Breast epithelium (tissue), 4 donors: ENCODE measurements at regions not wholly inside any gene's neighbourhood (a gene's known extent, or its start where the extent isn't known, plus 50 kb on each side); places are given as distances from the start of the nearest gene placed in this dataset.

Experiments used
- DNase-seq, 2 donors: peaks; one replicate each; pipeline ENCODE4 v3.0.0-alpha.2; 2019; ENCODE audit warnings: low spot score in 2 of 2
- H3K27ac ChIP-seq, 2 donors: fragments of 200-600 bp; sonication (generic) in 1 of 2; one replicate each; pipeline ENCODE4 v1.5.1; 2016 to 2019; ENCODE audit warnings: mild to moderate bottlenecking in 1 of 2
- H3K27me3 ChIP-seq, 2 donors: fragments of 200-600 bp; sonication (generic) in 1 of 2; one replicate each; pipeline versions ENCODE4 v1.5.1 to v1.6.0; 2017 to 2019; ENCODE audit warnings: control low read depth in 1 of 2, mild to moderate bottlenecking in 1 of 2
- H3K36me3 ChIP-seq: fragments of 200-600 bp; one replicate; pipeline ENCODE4 v1.5.1; 2019
- H3K4me1 ChIP-seq, 2 donors: fragments of 200-600 bp; sonication (generic); one replicate each; pipeline ENCODE4 v1.5.1; 2016 to 2019; ENCODE audit warnings: control low read depth in 1 of 2
- H3K4me3 ChIP-seq, 3 donors: fragments of 200-600 bp; sonication (generic); 1 replicate in 2 of 3; 2 replicates in 1 of 3; pipeline ENCODE4 v1.5.1; 2016 to 2019; ENCODE audit warnings: mild to moderate bottlenecking in 3 of 3, moderate library complexity in 2 of 3
- H3K9me3 ChIP-seq, 2 donors: fragments of 200-600 bp; sonication (generic) in 1 of 2; one replicate each; pipeline ENCODE4 v1.5.1; 2016 to 2019; ENCODE audit warnings: control low read depth in 1 of 2
- CTCF ChIP-seq, 3 donors: fragments of 450-650 bp; IDR thresholded peaks; one replicate each; pipeline ENCODE4 v1.5.1; 2016 to 2017; ENCODE audit warnings: antibody characterized with exemption in 3 of 3, mild to moderate bottlenecking in 3 of 3, moderate library complexity in 3 of 3
- POLR2A ChIP-seq: fragments of 450-650 bp; IDR thresholded peaks from one replicate; pipeline ENCODE4 v1.6.1; 2016; ENCODE audit warnings: antibody characterized with exemption, mild to moderate bottlenecking, moderate library complexity
- POLR2AphosphoS5 ChIP-seq, 3 donors: sonication (generic); formaldehyde crosslinking; IDR thresholded peaks; one replicate each; pipeline ENCODE4 v1.6.1; 2017; ENCODE audit warnings: antibody characterized with exemption in 3 of 3
- intact Hi-C: fragments of 100-400 bp; cut with DNase I; formaldehyde crosslinking; loops from one replicate; pipeline ENCODE4 v1.15.1; 2023; ENCODE audit warnings: low total_unique reads

- Histone ChIP-seq H3K36me3 (no peaks in the 10 kb centered on the region), H3K27ac (no peak overlapping the region), H3K4me1 (no peaks in the 10 kb centered on the region), H3K4me3 (no peak overlapping the region), H3K9me3 (no peaks in the 10 kb centered on the region), H3K27me3 (no peaks in the 10 kb centered on the region)
- TF ChIP-seq POLR2A = no peak
- TF ChIP-seq POLR2AphosphoS5 (IDR thresholded peaks at IDR 0.05) = no peak
- no peak for TF ChIP-seq CTCF (IDR thresholded peaks at IDR 0.05)
- no peak for DNase-seq
- intact Hi-C loops = no loop called here
Measured at GRCh38 chr4:134999169-134999568, 797.6 kb upstream of the PABPC4L start.

GRCh38 chr4:134961963-134962362 lies 760.4 kb upstream of the PABPC4L start:
- intact Hi-C loops = no loop called here
- no peaks in the 10 kb centered on the region for H3K4me1 ChIP-seq
- H3K27ac ChIP-seq = no peak overlapping the region
- no peaks in the 10 kb centered on the region for H3K9me3 ChIP-seq
- no peak overlapping the region for H3K4me3 ChIP-seq
- H3K27me3 ChIP-seq = no peaks in the 10 kb centered on the region
- H3K36me3 ChIP-seq = no peaks in the 10 kb centered on the region
- no peak for DNase-seq
- TF ChIP-seq POLR2A = no peak
- TF ChIP-seq CTCF (IDR thresholded peaks at IDR 0.05) = no peak
- TF ChIP-seq POLR2AphosphoS5 (IDR thresholded peaks at IDR 0.05) = no peak

GRCh38 chr4:134958862-134959261 lies 757.3 kb upstream of the PABPC4L start:
- TF ChIP-seq POLR2AphosphoS5 (IDR thresholded peaks at IDR 0.05) (no peak), POLR2A (no peak), CTCF (IDR thresholded peaks at IDR 0.05) (no peak)
- H3K36me3 ChIP-seq = no peaks in the 10 kb centered on the region

GRCh38 chr4:134955059-134955458 lies 753.5 kb upstream of the PABPC4L start:
- TF ChIP-seq POLR2AphosphoS5 (IDR thresholded peaks at IDR 0.05) = no peak
- no peak for TF ChIP-seq CTCF (IDR thresholded peaks at IDR 0.05)
- TF ChIP-seq POLR2A = no peak
- Histone ChIP-seq H3K4me3 (no peak overlapping the region), H3K27ac (no peak overlapping the region), H3K36me3 (no peaks in the 10 kb centered on the region), H3K27me3 (no peaks in the 10 kb centered on the region), H3K9me3 (no peaks in the 10 kb centered on the region), H3K4me1 (no peaks in the 10 kb centered on the region)
- intact Hi-C loops = no loop called here
- DNase-seq = no peak

More at GRCh38 chr4:134958862-134959261, 757.3 kb upstream of the PABPC4L start:
- Histone ChIP-seq H3K4me3 (no peak overlapping the region), H3K9me3 (no peaks in the 10 kb centered on the region), H3K4me1 (no peaks in the 10 kb centered on the region), H3K27ac (no peak overlapping the region), H3K27me3 (no peaks in the 10 kb centered on the region)
- intact Hi-C loops = no loop called here
- no peak for DNase-seq

GRCh38 chr4:134952775-134953174 lies 751.2 kb upstream of the PABPC4L start:
- Histone ChIP-seq H3K27me3 (no peaks in the 10 kb centered on the region), H3K27ac (no peak overlapping the region)
- no peak for TF ChIP-seq POLR2AphosphoS5 (IDR thresholded peaks at IDR 0.05)
- no peak for TF ChIP-seq CTCF (IDR thresholded peaks at IDR 0.05)
- no peak for TF ChIP-seq POLR2A

More at GRCh38 chr4:134952775-134953174, 751.2 kb upstream of the PABPC4L start:
- H3K4me3 ChIP-seq = no peak overlapping the region
- H3K9me3 ChIP-seq = peaks cover 0 to 5% of the 10 kb centered on the region in 2 donors
- intact Hi-C loops = loop anchor here (5.0 kb wide), 1 partner anchor 660 kb away; no protein-coding TSS in a partner anchor
- H3K36me3 ChIP-seq = no peaks in the 10 kb centered on the region
- DNase-seq = no peak
- H3K4me1 ChIP-seq = no peaks in the 10 kb centered on the region
